Lower leg skin (tissue), 3 donors: ENCODE measurements at regions not wholly inside any gene's neighbourhood (a gene's known extent, or its start where the extent isn't known, plus 50 kb on each side); places are given as distances from the start of the nearest gene placed in this dataset.

Source experiments
- POLR2A ChIP-seq, 2 donors: fragments of 450-650 bp; IDR thresholded peaks; one replicate each; pipeline ENCODE4 v1.6.1; 2016 to 2017; ENCODE audit warnings: antibody characterized with exemption in 2 of 2, mild to moderate bottlenecking in 1 of 2, moderate library complexity in 1 of 2
- TF ChIP-seq, protein P1 (sequence below), 3 donors: fragments of 450-650 bp; IDR thresholded peaks; one replicate each; pipeline ENCODE4 v1.5.1; 2016; ENCODE audit warnings: antibody characterized with exemption in 3 of 3, mild to moderate bottlenecking in 3 of 3, moderate library complexity in 2 of 3

DNA sequence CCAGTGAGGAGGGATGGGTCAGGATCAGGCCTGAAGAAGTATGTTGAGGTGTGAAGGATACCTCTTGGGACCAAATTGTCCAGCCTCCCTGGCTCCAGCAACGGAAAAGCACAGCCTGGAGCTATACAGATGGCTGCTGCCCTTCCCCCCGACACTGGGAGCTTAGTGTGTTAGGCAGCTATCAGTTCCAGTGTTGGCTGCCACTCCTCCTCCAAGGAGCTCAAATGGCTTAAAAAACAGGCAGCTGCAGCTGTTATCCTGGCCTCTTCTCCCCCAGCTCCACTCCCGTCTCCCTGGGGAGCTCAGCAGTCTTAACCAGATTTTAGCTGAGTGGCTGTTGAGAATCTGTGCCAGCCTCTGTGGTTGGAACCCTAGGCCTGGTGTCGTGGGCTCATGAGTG lies 225.0 kb downstream of the JRKL start:
- TF ChIP-seq POLR2A (IDR thresholded peaks at IDR 0.05) = no peak
- TF ChIP-seq, protein P1, sequence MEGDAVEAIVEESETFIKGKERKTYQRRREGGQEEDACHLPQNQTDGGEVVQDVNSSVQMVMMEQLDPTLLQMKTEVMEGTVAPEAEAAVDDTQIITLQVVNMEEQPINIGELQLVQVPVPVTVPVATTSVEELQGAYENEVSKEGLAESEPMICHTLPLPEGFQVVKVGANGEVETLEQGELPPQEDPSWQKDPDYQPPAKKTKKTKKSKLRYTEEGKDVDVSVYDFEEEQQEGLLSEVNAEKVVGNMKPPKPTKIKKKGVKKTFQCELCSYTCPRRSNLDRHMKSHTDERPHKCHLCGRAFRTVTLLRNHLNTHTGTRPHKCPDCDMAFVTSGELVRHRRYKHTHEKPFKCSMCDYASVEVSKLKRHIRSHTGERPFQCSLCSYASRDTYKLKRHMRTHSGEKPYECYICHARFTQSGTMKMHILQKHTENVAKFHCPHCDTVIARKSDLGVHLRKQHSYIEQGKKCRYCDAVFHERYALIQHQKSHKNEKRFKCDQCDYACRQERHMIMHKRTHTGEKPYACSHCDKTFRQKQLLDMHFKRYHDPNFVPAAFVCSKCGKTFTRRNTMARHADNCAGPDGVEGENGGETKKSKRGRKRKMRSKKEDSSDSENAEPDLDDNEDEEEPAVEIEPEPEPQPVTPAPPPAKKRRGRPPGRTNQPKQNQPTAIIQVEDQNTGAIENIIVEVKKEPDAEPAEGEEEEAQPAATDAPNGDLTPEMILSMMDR (IDR thresholded peaks at IDR 0.05) = no peak
